Stimulated activated CD4-positive, alpha-beta T cell treated with anti-CD3 and anti-CD28 coated beads, Interleukin-2, amount 100 ng/mL, for 48 hours (primary cell): ENCODE measurements at regions not wholly inside any gene's neighbourhood (a gene's known extent, or its start where the extent isn't known, plus 50 kb on each side); places are given as distances from the start of the nearest gene placed in this dataset.

Source experiments
- DNase-seq, 2 donors: peaks; one replicate each; pipeline ENCODE4 v3.0.0-alpha.2; 2020

- no peak for DNase-seq
Observed at GRCh38 chr5:2179861-2180260, 297.1 kb upstream of the IRX4 start.

- DNase-seq, result no peak
Observed at GRCh38 chr5:2178528-2178927, 295.8 kb upstream of the IRX4 start.

- no peak for DNase-seq
Observed at GRCh38 chr5:2178071-2178477, 295.3 kb upstream of the IRX4 start.

GRCh38 chr5:2177244-2177643 lies 294.5 kb upstream of the IRX4 start:
- no peak for DNase-seq

- no peak for DNase-seq
Observed at GRCh38 chr5:2176581-2176980, 293.9 kb upstream of the IRX4 start.

GRCh38 chr5:2175842-2176404 lies 293.2 kb upstream of the IRX4 start:
- no peak for DNase-seq

GRCh38 chr5:2175041-2175440 lies 292.3 kb upstream of the IRX4 start:
- no peak for DNase-seq

- no peak for DNase-seq
Observed at GRCh38 chr5:2174538-2174937, 291.8 kb upstream of the IRX4 start.

- DNase-seq, result no peak
Observed at GRCh38 chr5:2173151-2173834, 290.6 kb upstream of the IRX4 start.

GRCh38 chr5:2172471-2172870 lies 289.7 kb upstream of the IRX4 start:
- no peak for DNase-seq

- no peak for DNase-seq
Observed at GRCh38 chr5:2170761-2171160, 288.0 kb upstream of the IRX4 start.

GRCh38 chr5:2169850-2170760 lies 287.4 kb upstream of the IRX4 start:
- no peak for DNase-seq

GRCh38 chr5:2169430-2169808 lies 286.7 kb upstream of the IRX4 start:
- no peak for DNase-seq

GRCh38 chr5:2168601-2169429 lies 286.1 kb upstream of the IRX4 start:
- no peak for DNase-seq

- no peak for DNase-seq
Observed at GRCh38 chr5:2167671-2168070, 284.9 kb upstream of the IRX4 start.

- DNase-seq, result no peak
Observed at GRCh38 chr5:2166979-2167377, 284.3 kb upstream of the IRX4 start.

- no peak for DNase-seq
Observed at GRCh38 chr5:2166306-2166978, 283.7 kb upstream of the IRX4 start.

- DNase-seq, result no peak
Observed at GRCh38 chr5:2165615-2166305, 283.0 kb upstream of the IRX4 start.

GRCh38 chr5:2165203-2165602 lies 282.5 kb upstream of the IRX4 start:
- DNase-seq, result no peak

- no peak for DNase-seq
Observed at GRCh38 chr5:2164586-2164985, 281.9 kb upstream of the IRX4 start.

GRCh38 chr5:2163940-2164490 lies 281.3 kb upstream of the IRX4 start:
- no peak for DNase-seq
